Liver (tissue), 7 donors: ENCODE measurements at regions not wholly inside any gene's neighbourhood (a gene's known extent, or its start where the extent isn't known, plus 50 kb on each side); places are given as distances from the start of the nearest gene placed in this dataset.

ENCODE experiments used
- DNase-seq: peaks from one replicate; pipeline ENCODE4 v3.0.0-alpha.2; 2017; ENCODE audit warnings: low spot score
- H3K27ac ChIP-seq, 2 donors: one replicate each; pipeline ENCODE4 v1.7.0; 2013; ENCODE audit warnings: inconsistent platforms in 2 of 2, low read length in 2 of 2, control low read depth in 1 of 2, low read depth in 1 of 2, mild to moderate bottlenecking in 1 of 2
- H3K27me3 ChIP-seq, 4 donors: one replicate each; pipeline versions ENCODE4 v1.6.1 to v1.7.0; 2013; ENCODE audit warnings: low read length in 3 of 4, inconsistent platforms in 1 of 4, mild to moderate bottlenecking in 1 of 4, moderate library complexity in 1 of 4; ENCODE audit not compliant: control insufficient read depth in 4 of 4, insufficient read depth in 4 of 4
- H3K36me3 ChIP-seq, 4 donors: one replicate each; pipeline versions ENCODE4 v1.6.1 to v1.7.0; 2013; ENCODE audit warnings: low read length in 3 of 4, mild to moderate bottlenecking in 3 of 4, low read depth in 1 of 4, moderate library complexity in 1 of 4; ENCODE audit not compliant: control insufficient read depth in 4 of 4, insufficient read depth in 3 of 4
- H3K4me1 ChIP-seq, 4 donors: one replicate each; pipeline versions ENCODE4 v1.6.1 to v1.7.0; 2013; ENCODE audit warnings: low read length in 3 of 4, mild to moderate bottlenecking in 3 of 4, moderate library complexity in 1 of 4; ENCODE audit not compliant: control insufficient read depth in 4 of 4, insufficient read depth in 4 of 4
- H3K4me3 ChIP-seq, 3 donors: one replicate each; pipeline versions ENCODE4 v1.6.1 to v1.7.0; 2013; ENCODE audit warnings: low read length in 3 of 3, control low read depth in 1 of 3, low read depth in 1 of 3, mild to moderate bottlenecking in 1 of 3
- H3K9ac ChIP-seq, 2 donors: one replicate each; pipeline ENCODE4 v1.7.0; 2013; ENCODE audit warnings: low read length in 2 of 2, mild to moderate bottlenecking in 2 of 2, moderate library complexity in 2 of 2, control low read depth in 1 of 2, low read depth in 1 of 2
- H3K9me3 ChIP-seq, 4 donors: one replicate each; pipeline versions ENCODE4 v1.6.1 to v1.7.0; 2013; ENCODE audit warnings: low read length in 3 of 4; ENCODE audit not compliant: control insufficient read depth in 4 of 4
- GABPA ChIP-seq, 2 donors: IDR thresholded peaks in 1 of 2; conservative IDR thresholded peaks in 1 of 2; 2 replicates each; pipeline ENCODE4 v1.6.1; 2016; ENCODE audit warnings: antibody characterized with exemption in 2 of 2, mild to moderate bottlenecking in 1 of 2, moderate library complexity in 1 of 2
- HNF4A ChIP-seq, 2 donors: conservative IDR thresholded peaks; 2 replicates each; pipeline ENCODE4 v1.6.1; 2016; ENCODE audit warnings: antibody characterized with exemption in 2 of 2, mild to moderate bottlenecking in 2 of 2
- HNF4G ChIP-seq: IDR thresholded peaks from 2 replicates; pipeline ENCODE4 v1.6.1; 2016; ENCODE audit warnings: antibody characterized with exemption
- JUND ChIP-seq, 2 donors: IDR thresholded peaks; 2 replicates each; pipeline ENCODE4 v1.6.1; 2016; ENCODE audit warnings: antibody characterized with exemption in 2 of 2
- RAD21 ChIP-seq, 2 donors: IDR thresholded peaks; 2 replicates each; pipeline ENCODE4 v1.6.1; 2016; ENCODE audit warnings: antibody characterized with exemption in 2 of 2, mild to moderate bottlenecking in 2 of 2
- REST ChIP-seq: IDR thresholded peaks from 2 replicates; pipeline ENCODE4 v1.6.1; 2016; ENCODE audit warnings: antibody characterized with exemption, mild to moderate bottlenecking
- RXRA ChIP-seq, 2 donors: IDR thresholded peaks; 2 replicates each; pipeline ENCODE4 v1.6.1; 2017 to 2018; ENCODE audit warnings: antibody characterized with exemption in 2 of 2, mild to moderate bottlenecking in 1 of 2
- TAF1 ChIP-seq: conservative IDR thresholded peaks from 2 replicates; pipeline ENCODE4 v1.6.1; 2016; ENCODE audit warnings: antibody characterized with exemption, mild to moderate bottlenecking
- YY1 ChIP-seq: IDR thresholded peaks from 2 replicates; pipeline ENCODE4 v1.6.1; 2016; ENCODE audit warnings: antibody characterized with exemption, mild to moderate bottlenecking
- WGBS: extraction: QIAGEN DNeasy Blood & Tissue Kit; methylation state at CpG from one replicate; pipeline ENCODE4 v1.1.7; 2013; 5-methylcytosine and 5-hydroxymethylcytosine counted together
- TF ChIP-seq, protein P1 (sequence below): IDR thresholded peaks from 2 replicates; pipeline ENCODE4 v1.6.1; 2016; ENCODE audit warnings: antibody characterized with exemption
- donor health status: healthy.
- donor health status: healthy.
- donor health status: healthy.
- donor health status: healthy.

- WGBS: 29% methylated on average over 4 of the region's 4 CpGs
- TF ChIP-seq RXRA (IDR thresholded peaks at IDR 0.05): peak; percentile 45 to 62
- no peak for TF ChIP-seq JUND (IDR thresholded peaks at IDR 0.05)
- no peak for TF ChIP-seq REST
- no peak for TF ChIP-seq GABPA (IDR thresholded peaks at IDR 0.05 in 1 of 2, conservative IDR thresholded peaks at IDR 0.05 in 1 of 2)
- TF ChIP-seq HNF4A (conservative IDR thresholded peaks at IDR 0.05): peak in 1 of 2 donors; percentile 34
- no peak for TF ChIP-seq HNF4G
- TF ChIP-seq RAD21 (IDR thresholded peaks at IDR 0.05): no peak
- Histone ChIP-seq H3K36me3 (no peaks in the 10 kb centered on the region), H3K27ac (no peak overlapping the region), H3K9me3 (no peaks in the 10 kb centered on the region), H3K4me3 (no peak overlapping the region), H3K27me3 (peaks cover 0 to 3% (median 0%) of the 10 kb centered on the region in 4 donors), H3K4me1 (peaks cover 0 to 25% (median 18%) of the 10 kb centered on the region in 4 donors), H3K9ac (no peak overlapping the region)
- no peak for DNase-seq
These were observed 436.7 kb downstream of the FGF9 start for GRCh38 chr13:22107549-22107948.

DNA sequence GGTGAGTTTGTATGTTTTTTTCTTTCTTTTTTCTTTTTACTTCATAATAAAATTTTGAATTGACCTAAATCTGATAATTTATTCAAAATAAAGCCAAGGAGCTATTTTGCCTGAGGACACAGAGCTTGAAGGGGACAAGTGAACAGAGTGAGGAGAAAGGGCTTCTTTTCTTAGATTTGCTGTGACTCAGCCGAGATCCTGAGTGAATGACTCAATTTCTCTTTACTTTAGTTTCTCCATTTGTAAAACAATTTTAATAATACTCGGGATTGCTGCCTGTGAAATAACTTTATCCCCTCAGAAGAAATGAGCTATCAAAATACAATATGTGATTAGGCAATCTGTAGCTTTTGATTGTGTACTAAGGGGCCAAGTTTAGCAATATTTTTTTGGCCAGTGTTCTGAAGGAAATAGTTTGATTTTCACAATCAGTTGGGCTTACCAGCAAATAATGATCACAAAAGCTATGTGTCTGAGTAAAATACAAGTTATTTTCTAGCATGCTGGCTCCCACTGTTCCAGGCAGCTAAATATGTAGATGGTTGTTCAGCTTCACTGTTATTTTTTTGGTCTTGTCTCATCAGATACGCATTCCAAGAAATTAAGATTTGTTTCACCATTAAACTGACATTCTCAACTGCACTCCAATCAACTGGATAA is 437.5 kb downstream of the FGF9 start:
- peaks cover 0 to 3% (median 0%) of the 10 kb centered on the region in 4 donors for H3K9me3 ChIP-seq
- H3K27me3 ChIP-seq: peaks cover 0 to 3% (median 0%) of the 10 kb centered on the region in 4 donors
- H3K27ac ChIP-seq: no peak overlapping the region
- no peak for DNase-seq
- H3K36me3 ChIP-seq: no peaks in the 10 kb centered on the region
- no peak overlapping the region for H3K9ac ChIP-seq
- WGBS: 46% methylated on average over 3 of the region's 3 CpGs
- TF ChIP-seq REST: no peak
- peak in 1 of 2 donors; percentile 17 for TF ChIP-seq JUND (IDR thresholded peaks at IDR 0.05)
- peak in 1 of 2 donors; percentile 50 for TF ChIP-seq HNF4A (conservative IDR thresholded peaks at IDR 0.05)
- H3K4me1 ChIP-seq: peaks cover 0 to 25% (median 18%) of the 10 kb centered on the region in 4 donors
- H3K4me3 ChIP-seq: no peak overlapping the region

DNA sequence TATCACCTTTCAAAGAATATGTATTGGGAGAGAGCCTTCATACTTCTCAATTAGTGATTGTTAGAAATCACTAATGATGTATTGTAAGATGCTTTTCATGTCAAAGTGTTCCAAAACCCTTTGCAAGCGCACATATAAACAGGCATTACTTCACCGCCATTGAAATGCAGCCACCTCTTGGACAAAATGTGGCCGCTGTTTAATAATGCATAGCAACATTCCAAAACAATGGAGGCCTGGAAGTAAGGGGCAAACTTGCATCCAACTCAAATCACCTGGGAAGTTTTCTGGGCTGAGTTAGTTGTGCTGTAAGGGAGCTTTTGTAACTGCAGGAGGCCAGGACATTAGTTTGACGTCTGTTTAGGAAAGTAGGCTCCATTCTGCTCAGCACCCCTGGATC is 438.1 kb downstream of the FGF9 start:
- H3K9me3 ChIP-seq: peaks cover 0 to 3% (median 0%) of the 10 kb centered on the region in 4 donors
- no peak overlapping the region for H3K27ac ChIP-seq
- DNase-seq: no peak
- H3K36me3 ChIP-seq: no peaks in the 10 kb centered on the region
- 92% methylated on average over 4 of the region's 4 CpGs for WGBS
- peaks cover 0 to 25% (median 18%) of the 10 kb centered on the region in 4 donors for H3K4me1 ChIP-seq
- H3K9ac ChIP-seq: no peak overlapping the region
- H3K4me3 ChIP-seq: no peak overlapping the region
- no peak for TF ChIP-seq YY1
- no peak for TF ChIP-seq TAF1
- TF ChIP-seq, protein P1, sequence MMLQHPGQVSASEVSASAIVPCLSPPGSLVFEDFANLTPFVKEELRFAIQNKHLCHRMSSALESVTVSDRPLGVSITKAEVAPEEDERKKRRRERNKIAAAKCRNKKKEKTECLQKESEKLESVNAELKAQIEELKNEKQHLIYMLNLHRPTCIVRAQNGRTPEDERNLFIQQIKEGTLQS: no peak
- H3K27me3 ChIP-seq: peaks cover 0 to 3% (median 0%) of the 10 kb centered on the region in 4 donors
